ENCODE measurements at regions not wholly inside any gene's neighbourhood (a gene's known extent, or its start where the extent isn't known, plus 50 kb on each side); places are given as distances from the start of the nearest gene placed in this dataset.
"Not testable (repeated sequence)": the region's sequence is repeated elsewhere in the genome, so short reads cannot be mapped to it uniquely, and the experiment has no call there.

DNA sequence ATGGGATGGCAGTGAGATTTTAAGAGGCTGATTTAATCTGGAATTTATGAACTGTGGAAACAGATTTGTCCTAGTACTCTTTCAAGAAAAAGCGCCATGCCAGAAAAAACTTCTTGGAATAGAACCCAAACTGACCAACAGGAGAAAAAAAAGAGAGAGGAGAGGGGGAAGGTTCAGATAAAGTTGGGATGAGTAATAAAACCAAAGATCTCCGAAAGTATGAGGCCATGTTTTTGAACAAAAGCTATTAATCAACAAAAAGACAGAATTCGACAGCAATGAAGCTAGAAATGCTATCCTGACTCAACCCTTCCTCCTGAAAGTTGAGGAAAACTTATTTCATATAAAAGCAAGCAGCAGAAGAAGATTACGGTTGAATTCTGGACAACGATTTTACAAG, 135.5 kb downstream of the CEMIP2 start:
- DNase-seq, result no peak

DNA sequence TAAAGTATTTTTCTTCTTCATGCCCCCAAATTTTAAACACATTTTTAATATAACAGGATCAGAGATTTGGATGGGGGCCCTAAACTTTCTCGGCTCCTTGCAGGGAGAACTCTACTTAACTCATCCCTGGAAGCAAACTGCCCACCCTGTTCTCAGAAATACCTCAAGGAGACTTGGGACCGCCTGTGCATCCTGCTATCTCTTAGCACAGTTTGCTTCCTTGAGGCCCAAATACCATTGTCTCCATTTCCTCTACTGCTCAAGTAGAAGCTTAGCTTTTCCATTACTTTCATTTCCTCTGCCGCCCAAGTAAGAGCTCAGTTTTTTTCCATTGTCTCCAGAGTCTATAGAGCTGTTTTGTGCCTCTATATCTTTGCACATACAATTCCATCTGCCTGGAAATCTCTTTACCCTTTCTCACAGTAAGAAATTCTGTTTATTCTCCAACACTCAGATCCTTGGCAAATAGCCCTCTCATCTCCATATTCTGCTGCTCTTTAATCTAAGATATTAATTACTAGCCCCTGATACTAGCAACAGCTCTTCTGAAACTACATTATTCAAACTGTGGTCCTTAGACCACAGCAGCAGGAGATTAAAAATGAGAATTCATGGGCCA, 137.8 kb downstream of the CEMIP2 start:
- no peak for DNase-seq

DNA sequence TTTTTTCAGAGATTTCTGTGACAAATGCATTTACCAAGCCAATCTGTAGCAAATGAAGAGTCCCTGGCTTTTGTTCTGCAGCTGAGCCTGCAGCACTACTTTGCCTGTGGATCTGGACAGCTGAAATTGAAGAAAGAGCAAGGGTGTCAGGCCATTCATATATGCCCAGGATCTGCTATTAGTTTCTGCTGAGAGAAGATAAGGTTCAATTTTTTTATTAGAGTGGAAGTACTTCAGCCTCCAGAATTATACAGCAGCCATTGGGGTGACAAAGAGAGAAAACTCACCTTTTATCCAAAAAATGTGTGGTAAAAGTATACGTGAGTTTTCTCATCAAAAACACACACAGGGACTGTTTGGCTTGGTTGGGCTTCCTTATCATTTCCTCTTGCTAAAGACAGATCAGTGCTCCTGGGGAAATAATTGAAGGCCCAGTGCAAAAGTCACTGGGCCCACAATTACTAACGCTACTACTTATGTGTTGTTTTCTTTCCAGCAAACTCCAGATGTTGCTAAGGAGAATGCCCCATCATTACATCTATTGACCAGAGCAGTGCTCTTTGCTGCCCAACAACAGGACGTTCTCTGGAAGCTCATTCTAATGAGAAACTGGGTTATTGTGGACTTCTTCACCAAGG, 138.6 kb downstream of the CEMIP2 start:
- no peak for DNase-seq

DNA sequence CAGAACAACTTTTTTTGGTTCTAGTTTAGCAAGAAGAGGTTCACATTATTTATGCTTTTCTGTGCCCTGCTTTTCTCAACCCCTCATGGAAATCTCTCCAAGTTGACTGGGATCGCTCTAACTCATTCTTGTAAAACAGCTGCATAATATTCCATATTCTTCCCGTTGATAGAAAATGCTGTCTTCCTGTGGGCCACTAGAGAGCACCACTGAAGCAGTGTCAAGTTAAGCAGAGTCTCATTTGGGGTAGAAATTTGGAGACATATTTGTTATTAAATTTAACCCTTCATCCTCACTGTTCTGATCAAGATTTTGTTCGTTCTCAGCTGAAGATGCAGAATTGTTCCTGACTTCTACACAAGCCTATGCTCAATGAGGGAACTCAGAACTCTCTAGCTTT, 140.1 kb downstream of the CEMIP2 start:
- no peak for DNase-seq

DNA sequence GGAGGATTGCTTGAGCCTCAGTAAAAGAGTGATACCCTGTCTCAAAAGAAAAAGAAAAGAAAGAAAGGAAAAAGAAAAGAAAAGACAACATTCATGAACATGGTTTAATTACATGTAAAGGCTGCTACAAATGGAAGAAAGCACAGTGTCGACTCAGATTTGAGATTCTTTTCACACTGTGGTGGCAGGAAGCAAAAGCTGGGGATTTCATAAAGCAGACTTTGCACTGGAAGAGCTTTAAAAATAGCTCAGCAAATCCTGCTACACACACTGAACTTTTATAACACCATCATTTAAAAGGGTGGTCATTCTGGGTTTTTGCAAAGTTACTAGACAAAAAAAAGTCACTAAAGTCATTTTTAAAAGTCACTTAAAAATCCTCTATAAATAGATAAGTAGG, 140.8 kb downstream of the CEMIP2 start:
- DNase-seq, result no peak

DNA sequence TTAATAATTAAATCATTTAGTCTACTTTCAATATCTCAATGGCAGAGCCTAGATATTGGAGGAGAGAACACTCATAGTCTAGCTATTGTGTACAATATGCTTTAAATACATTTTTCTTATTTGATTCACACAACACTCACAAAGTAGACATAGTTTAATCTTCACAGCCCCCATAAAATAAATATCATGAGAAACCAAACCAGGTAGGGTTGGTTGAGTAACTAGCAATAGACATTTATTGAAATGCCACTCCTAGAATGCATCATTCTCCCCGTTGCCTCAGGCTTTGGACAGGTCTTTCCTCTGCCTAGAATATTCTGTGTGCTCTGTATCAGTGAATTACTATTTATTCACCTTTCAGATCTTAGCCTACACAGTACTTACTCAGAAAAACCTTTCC, 141.9 kb downstream of the CEMIP2 start:
- DNase-seq, result no peak

DNA sequence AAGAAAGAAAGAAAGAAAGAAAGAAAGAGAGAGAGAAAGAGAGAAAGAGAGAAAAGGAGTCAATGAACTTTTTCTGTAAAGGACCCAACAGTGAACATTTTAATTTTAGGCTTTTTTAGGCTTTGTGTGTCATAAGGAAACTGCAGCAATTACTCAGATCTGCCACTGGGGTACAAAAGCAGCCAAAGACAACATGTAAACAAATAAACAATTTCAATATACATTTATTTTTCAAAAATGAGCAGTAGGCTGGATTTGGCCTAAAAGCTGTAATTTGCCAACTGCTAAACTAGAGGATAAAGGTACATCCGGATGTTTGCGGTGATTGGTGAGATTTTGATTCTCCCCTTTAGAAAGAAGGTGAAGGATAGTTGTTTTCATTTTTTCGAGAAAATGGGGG, 143.6 kb downstream of the CEMIP2 start:
- DNase-seq, result no peak

DNA sequence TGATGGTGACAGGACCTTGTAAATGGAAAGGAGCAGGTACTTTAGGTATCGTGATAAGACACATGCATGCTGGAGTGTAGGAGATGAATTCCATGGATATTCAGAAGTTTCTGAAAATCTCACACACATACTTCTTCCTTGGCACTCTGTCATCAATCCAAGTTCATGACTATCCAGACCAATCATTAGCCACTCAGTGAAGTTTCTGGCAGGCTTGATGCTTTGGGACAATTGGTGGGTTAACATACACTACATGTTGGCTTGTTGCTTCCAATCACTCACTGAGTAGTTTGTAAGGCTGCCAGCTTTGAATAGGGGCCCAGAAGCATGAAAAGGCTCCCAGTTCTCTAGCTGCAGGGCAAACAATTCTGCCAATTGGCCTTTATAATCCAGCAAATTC, 147.6 kb downstream of the CEMIP2 start:
- no peak for DNase-seq

DNA sequence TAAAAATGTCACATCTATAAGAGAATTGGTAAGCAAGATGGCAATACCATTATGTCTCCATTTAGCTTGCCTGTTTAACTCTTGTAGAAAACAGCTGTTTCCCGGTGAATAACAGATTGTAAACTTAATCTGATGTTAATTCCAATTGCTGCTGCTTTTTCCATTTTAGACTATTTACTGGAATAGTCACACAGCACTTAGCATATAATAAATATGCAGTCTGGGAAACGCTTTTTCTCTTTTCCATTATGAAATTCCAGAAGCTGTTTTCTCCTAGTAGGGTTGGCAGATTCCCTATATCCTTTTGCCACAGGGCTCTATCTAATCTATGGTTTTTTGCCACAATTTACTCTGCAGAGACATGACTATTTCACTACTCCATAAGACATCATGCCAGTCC, 148.0 kb downstream of the CEMIP2 start:
- no peak for DNase-seq

DNA sequence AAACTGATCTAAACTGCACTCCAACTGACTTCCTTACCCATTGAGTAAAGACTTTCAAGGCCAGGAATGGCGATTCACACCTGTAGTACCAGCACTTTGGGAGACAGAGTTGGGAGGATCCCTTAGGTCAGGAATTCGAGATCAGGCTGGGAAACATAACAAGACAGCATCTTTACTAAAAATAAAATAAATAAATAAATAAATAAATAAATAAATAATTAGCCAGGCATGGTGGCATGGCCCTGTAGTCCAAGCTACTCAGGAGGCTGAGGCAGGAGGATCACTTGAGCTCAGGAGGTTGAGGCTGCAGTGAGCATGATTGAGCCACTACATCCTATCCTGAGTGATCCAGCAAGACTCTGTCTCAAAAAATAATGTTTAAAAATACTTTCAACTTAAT, 148.4 kb downstream of the CEMIP2 start:
- DNase-seq, result no peak

DNA sequence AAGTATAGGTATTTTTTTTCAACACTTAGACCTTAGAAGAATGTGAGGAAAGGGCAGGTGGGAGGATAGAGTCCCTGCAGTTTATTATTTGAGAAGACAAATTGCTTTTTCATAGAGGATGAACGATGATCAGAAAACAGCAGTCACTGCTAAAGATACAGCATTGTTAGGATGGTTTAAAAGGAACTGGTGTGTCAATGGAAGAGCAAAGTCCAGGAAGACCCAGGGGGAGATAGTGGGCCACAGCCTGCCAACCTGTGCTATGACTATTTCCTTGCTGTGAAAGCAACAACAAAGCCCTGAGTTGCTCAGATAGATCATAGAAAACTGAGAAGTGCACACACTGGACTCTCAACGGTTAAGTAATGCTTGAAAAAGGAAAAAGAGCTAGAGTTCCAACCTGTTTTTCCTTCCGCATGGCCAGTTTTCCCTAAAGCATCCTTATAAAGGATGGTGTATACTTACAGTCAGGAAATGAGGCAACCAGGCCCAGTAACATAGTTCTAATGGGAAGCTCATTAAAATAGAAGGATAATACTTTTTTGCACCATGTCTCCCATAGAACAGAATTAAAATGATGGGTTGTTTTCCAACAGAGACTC, 153.8 kb downstream of the CEMIP2 start:
- no peak for DNase-seq

DNA sequence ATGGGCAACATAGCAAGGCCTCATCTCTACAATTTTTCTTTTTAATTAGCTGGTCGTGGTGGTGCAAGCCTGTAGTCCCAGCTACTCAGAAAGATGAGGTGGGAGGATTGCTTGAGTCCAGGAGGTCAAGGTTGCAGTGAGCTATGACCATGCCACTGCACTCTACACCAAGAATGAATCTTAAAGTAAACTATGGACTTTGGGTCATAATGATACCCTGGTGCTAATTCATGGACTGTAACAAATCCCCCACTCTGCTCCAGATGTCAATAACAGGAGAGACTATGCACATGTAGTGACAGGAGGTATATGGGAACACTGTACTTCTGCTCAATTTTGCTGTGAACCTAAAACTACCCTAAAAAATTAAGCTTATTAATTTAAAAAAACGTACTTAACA, 155.4 kb downstream of the CEMIP2 start:
- DNase-seq, result no peak

DNA sequence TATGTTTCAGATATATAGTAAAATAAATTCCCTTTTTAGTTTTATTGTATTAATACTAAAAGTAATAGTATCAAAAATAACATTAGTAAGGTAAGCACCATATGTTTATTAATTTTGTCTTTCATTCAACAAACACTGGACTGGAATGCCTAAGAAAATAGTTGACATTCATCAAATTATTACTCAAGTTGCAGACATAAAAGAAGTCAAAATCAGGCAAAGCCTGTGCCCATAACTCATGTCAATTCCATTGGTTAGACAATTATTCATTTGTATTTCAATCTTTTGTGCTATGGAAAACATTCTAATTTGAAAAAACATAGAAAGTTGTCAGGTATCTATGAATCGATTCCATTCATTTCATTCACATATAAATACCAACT, 158.9 kb downstream of the CEMIP2 start:
- no peak for DNase-seq

DNA sequence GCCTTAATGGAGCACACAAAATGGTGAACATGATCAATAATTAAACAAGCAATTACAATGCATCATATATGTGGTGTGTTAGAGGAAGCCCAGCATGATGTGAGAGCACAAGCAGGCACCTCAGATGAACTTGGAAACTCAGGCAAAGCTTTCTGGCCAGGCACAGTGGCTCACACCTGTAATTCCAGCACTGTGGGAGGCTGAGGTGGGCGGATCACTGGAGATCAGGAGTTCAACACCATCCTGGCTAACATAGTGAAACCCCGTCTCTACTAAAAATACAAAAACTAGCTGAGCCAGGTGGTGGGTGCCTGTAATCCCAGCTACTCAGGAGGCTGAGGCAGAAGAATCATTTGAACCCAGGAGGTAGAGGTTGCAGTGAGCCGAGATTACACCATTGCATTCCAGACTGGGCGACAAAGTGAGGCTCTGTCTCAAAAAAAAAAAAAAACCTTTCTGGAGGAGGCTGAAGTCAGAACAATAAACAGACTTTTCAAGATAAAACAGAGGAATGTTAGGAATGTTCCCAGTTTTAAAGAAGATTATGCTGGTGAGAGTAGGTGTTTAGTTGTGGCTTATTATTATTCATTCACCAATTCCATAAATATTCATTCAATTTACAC, 159.4 kb downstream of the CEMIP2 start:
- no peak for DNase-seq

DNA sequence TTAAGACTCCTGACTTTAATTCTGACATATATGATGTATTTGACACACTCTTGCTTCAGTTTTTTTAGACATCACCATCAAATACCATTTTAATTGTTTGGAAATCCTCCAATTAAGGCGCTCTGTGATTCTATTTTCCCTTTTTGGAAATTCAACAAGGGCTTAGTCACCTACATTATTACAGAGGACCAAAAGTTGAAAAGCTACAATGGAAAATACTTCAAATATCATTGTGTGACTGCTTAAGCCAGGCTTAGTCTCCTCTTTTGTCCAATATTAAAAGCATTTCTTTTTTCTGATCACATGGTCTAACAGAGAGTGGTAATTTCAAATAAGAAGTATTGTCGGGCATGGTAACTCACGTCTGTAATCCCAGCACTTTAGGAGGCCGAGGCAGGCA, 160.3 kb downstream of the CEMIP2 start:
- no peak for DNase-seq

DNA sequence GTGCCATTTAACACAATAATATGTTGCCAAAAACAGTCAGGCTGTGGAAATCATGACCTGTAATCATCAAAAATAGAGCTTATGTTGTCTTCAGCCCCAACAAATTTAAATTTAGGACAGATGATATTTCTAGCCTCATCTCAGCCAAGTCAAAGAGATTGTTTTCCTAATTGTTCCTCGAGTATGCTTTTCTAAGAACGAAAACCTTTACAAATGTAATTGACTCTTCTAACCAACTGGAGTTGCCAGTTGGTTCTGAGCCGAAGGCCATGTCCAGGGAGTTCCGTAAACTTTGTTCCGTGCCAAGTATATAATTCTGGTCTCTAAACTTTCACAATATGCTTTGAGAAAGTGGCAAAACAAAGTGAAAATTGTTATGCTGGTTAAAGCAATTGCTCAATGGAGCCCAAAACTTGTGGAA, 160.8 kb downstream of the CEMIP2 start:
- DNase-seq, result no peak

DNA sequence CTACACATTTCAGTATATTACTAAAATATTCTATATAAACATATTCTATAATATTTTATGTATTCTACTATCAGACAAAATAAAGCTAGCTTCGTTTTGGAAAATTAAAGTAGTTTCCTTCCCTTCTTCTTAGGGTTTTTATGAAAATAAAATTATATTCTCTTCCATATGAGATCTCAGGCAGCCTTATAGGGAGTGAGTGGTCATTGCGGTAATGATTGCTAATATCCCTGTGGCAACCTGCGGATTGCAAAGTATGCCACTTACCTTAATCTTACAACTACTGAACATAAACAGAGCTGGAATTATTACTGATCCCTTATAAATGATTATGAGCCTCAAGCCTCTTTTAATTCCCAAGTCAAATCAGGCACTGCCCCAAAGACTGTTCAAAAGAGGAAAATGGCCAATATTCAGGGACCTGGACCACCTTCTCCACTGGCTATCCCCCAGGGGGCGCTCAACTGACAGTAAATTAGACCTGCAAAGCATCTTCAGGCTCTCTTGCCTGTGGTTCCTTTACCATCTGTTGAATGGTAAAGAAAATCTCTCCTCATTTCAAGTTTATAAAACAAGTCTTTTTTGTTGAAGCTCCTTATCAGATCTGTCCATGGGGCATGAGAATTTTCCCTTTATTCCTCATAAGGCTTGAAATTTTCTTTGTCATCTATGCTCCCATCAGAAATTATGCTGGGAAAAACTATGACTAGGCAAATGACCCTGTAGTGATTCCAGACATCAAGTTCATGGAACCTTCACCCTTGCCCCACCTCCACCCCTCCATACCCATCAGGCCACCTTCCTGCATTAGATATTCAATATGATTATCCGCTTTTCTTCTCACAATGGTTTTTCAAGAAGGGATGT, 163.9 kb downstream of the CEMIP2 start:
- peak; percentile 47 for DNase-seq

DNA sequence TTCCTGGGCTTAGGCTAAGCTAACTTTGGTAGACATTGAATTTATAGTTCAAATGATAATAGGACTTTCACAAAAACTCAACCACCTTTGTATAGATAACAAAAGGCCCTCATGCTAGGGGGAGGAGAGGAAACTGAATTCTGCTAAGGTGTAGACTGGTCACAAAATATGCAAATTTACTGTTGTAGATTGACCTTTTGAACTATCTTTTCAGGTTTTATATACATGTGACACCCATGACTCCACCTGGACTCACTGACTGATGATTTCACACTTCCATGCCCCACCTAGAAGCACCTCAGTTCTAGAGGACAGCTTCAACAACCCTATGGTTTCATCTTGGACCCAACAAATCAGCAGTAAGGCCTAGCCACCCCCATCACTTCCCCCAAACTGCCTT, 165.7 kb downstream of the CEMIP2 start:
- no peak for DNase-seq

DNA sequence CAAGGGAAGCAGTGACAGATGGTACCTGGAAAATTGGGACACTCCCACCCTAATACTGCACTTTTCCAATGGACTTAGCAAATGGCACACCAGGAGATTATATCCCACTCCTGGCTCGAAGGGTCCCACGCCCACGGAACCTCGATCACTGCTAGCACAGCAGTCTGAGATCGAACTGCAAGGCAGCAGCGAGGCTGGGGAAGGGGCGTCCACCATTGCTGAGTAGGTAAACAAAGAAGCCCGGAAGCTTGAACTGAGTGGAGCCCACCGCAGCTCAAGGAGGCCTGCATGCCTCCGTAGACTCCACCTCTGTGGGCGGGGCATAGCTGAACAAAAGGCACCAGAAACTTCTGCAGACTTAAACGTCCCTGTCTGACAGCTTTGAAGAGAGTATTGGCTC, 172.6 kb downstream of the CEMIP2 start:
- DNase-seq, result not testable (repeated sequence)

DNA sequence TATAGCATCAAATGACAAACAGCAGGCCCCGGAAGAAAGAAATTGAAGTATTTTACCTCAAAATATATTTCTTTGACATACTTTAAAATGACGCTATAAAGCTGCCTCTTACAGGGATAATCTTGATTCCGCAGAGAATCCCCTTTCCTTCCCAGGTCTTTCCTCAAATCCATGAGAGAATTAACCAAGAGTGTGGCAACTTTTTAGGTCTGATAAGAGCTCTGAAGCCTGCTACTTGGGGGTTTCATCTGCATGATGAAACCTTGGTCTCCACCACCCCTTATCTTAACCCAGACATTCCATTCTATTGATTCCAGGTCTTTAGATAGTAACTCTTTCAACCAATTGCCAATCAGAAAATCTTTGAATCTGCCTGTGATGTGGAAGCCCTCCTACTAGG, 173.8 kb downstream of the CEMIP2 start:
- no peak for DNase-seq

DNA sequence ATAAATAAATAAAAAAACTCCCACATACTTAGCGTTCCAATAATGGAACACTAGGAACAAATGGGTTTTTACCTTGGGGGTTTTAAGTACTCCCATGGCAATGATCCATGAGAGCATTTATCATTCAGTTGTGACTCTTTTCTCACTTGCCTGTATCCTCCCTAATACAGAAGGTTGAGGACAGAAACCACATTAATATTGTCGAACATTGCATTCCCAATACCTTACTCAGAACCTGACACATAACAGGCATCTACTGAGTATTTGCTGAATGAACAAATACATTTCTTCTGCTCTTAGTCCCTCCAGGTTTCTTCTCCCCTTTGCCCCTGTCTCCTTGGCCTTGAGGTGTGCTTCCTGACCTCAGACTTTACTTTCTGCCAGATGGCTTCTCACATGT, 175.9 kb downstream of the CEMIP2 start:
- no peak for DNase-seq

DNA sequence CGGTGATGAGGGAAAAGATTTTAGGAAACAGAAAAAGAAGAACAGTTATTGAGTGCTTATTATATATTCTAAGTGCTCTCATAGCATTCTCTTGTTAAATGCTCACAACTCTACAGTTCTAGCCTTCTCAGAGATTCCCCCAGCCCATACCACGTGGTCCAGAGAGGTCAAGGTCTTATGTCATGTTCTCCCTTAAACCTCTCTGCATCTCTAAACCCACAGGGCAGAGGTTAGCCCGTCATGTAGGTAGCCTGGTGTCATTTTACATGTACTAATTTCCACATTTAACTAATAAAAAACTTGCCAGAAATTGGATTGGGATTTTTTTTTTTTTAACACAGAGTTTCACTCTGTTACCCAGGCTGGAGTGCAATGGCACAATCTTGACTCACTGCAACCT, 178.0 kb downstream of the CEMIP2 start:
- no peak for DNase-seq

DNA sequence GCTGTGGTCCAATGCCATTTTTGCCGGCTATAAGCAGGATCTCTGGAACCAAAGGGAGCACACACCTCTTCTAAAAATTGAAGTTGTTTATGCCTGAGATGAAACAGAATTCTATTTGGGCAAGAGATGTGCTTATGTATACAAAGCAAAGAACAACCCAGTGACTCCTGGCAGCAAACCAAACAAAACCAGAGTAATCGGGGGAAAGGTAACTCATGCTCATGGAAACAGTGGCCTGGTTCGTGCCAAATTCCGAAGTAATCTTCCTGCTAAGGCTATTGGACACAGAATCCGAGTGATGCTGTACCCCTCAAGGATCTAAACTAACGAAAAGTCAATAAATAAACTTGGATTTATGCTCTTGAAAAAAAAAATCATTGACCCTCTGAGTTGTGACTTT, 178.7 kb downstream of the CEMIP2 start:
- DNase-seq, result no peak
